ENCODE measurements at regions not wholly inside any gene's neighbourhood (a gene's known extent, or its start where the extent isn't known, plus 50 kb on each side); places are given as distances from the start of the nearest gene placed in this dataset.
"Not testable (repeated sequence)": the region's sequence is repeated elsewhere in the genome, so short reads cannot be mapped to it uniquely, and the experiment has no call there.

GRCh38 chr22:48765595-48765994 lies 1062.1 kb downstream of the BRD1 start:
- no peak overlapping the region for H3K4me3 ChIP-seq (ENCODE audit: low read length)
- H3K4me1 ChIP-seq (ENCODE audit: insufficient read depth, low read length): no peaks in the 10 kb centered on the region
- peaks cover 14% of the 10 kb centered on the region for H3K9me3 ChIP-seq (ENCODE audit: low read depth, low read length)
- H3K27me3 ChIP-seq (ENCODE audit: insufficient read depth, low read length): no peaks in the 10 kb centered on the region

- H3K27me3 ChIP-seq (ENCODE audit: insufficient read depth, low read length): no peaks in the 10 kb centered on the region
- no peaks in the 10 kb centered on the region for H3K4me1 ChIP-seq (ENCODE audit: insufficient read depth, low read length)
- H3K4me3 ChIP-seq (ENCODE audit: low read length): no peak overlapping the region
- H3K9me3 ChIP-seq (ENCODE audit: low read depth, low read length): no peaks in the 10 kb centered on the region
These were observed 1066.1 kb downstream of the BRD1 start for GRCh38 chr22:48761546-48761945.

GRCh38 chr22:48760481-48761390 lies 1066.9 kb downstream of the BRD1 start:
- H3K27me3 ChIP-seq (ENCODE audit: insufficient read depth, low read length): no peaks in the 10 kb centered on the region
- H3K4me1 ChIP-seq (ENCODE audit: insufficient read depth, low read length): no peaks in the 10 kb centered on the region

GRCh38 chr22:48758881-48759875 lies 1068.5 kb downstream of the BRD1 start:
- Histone ChIP-seq H3K9me3 (ENCODE audit: low read depth, low read length) (no peaks in the 10 kb centered on the region), H3K27me3 (ENCODE audit: insufficient read depth, low read length) (no peaks in the 10 kb centered on the region), H3K4me1 (ENCODE audit: insufficient read depth, low read length) (no peaks in the 10 kb centered on the region), H3K4me3 (ENCODE audit: low read length) (no peak overlapping the region)

More at GRCh38 chr22:48760481-48761390, 1066.9 kb downstream of the BRD1 start:
- H3K4me3 ChIP-seq (ENCODE audit: low read length): no peak overlapping the region
- no peaks in the 10 kb centered on the region for H3K9me3 ChIP-seq (ENCODE audit: low read depth, low read length)

- no peaks in the 10 kb centered on the region for H3K9me3 ChIP-seq (ENCODE audit: low read depth, low read length)
- H3K27me3 ChIP-seq (ENCODE audit: insufficient read depth, low read length): no peaks in the 10 kb centered on the region
- H3K4me1 ChIP-seq (ENCODE audit: insufficient read depth, low read length): no peaks in the 10 kb centered on the region
- H3K4me3 ChIP-seq (ENCODE audit: low read length): no peak overlapping the region
These were observed 1069.6 kb downstream of the BRD1 start for GRCh38 chr22:48757985-48758561.

- Histone ChIP-seq H3K4me1 (ENCODE audit: insufficient read depth, low read length) (no peaks in the 10 kb centered on the region), H3K4me3 (ENCODE audit: low read length) (no peak overlapping the region), H3K9me3 (ENCODE audit: low read depth, low read length) (no peaks in the 10 kb centered on the region), H3K27me3 (ENCODE audit: insufficient read depth, low read length) (no peaks in the 10 kb centered on the region)
These were observed 1070.1 kb downstream of the BRD1 start for GRCh38 chr22:48757581-48757980.

GRCh38 chr22:48757135-48757534 lies 1070.5 kb downstream of the BRD1 start:
- H3K27me3 ChIP-seq (ENCODE audit: insufficient read depth, low read length); H3K4me3 ChIP-seq (ENCODE audit: low read length); H3K9me3 ChIP-seq (ENCODE audit: low read depth, low read length); H3K4me1 ChIP-seq (ENCODE audit: insufficient read depth, low read length): not testable (repeated sequence)

GRCh38 chr22:48756146-48757111 lies 1071.2 kb downstream of the BRD1 start:
- H3K4me3 ChIP-seq (ENCODE audit: low read length): no peak overlapping the region
- no peaks in the 10 kb centered on the region for H3K4me1 ChIP-seq (ENCODE audit: insufficient read depth, low read length)
- H3K9me3 ChIP-seq (ENCODE audit: low read depth, low read length): no peaks in the 10 kb centered on the region
- H3K27me3 ChIP-seq (ENCODE audit: insufficient read depth, low read length): no peaks in the 10 kb centered on the region

GRCh38 chr22:48755059-48755949 lies 1072.4 kb downstream of the BRD1 start:
- no peak overlapping the region for H3K4me3 ChIP-seq (ENCODE audit: low read length)

GRCh38 chr22:48754611-48755058 lies 1073.0 kb downstream of the BRD1 start:
- no peaks in the 10 kb centered on the region for H3K27me3 ChIP-seq (ENCODE audit: insufficient read depth, low read length)
- H3K4me3 ChIP-seq (ENCODE audit: low read length): no peak overlapping the region
- no peaks in the 10 kb centered on the region for H3K9me3 ChIP-seq (ENCODE audit: low read depth, low read length)
- H3K4me1 ChIP-seq (ENCODE audit: insufficient read depth, low read length): no peaks in the 10 kb centered on the region

More at GRCh38 chr22:48755059-48755949, 1072.4 kb downstream of the BRD1 start:
- no peaks in the 10 kb centered on the region for H3K4me1 ChIP-seq (ENCODE audit: insufficient read depth, low read length)
- H3K27me3 ChIP-seq (ENCODE audit: insufficient read depth, low read length): no peaks in the 10 kb centered on the region
- H3K9me3 ChIP-seq (ENCODE audit: low read depth, low read length): no peaks in the 10 kb centered on the region

- H3K9me3 ChIP-seq (ENCODE audit: low read depth, low read length): no peaks in the 10 kb centered on the region
- H3K27me3 ChIP-seq (ENCODE audit: insufficient read depth, low read length): no peaks in the 10 kb centered on the region
- H3K4me1 ChIP-seq (ENCODE audit: insufficient read depth, low read length): no peaks in the 10 kb centered on the region
- H3K4me3 ChIP-seq (ENCODE audit: low read length): no peak overlapping the region
These were observed 1073.7 kb downstream of the BRD1 start for GRCh38 chr22:48753752-48754517.

- no peak overlapping the region for H3K4me3 ChIP-seq (ENCODE audit: low read length)
- H3K27me3 ChIP-seq (ENCODE audit: insufficient read depth, low read length): no peaks in the 10 kb centered on the region
- no peaks in the 10 kb centered on the region for H3K9me3 ChIP-seq (ENCODE audit: low read depth, low read length)
- H3K4me1 ChIP-seq (ENCODE audit: insufficient read depth, low read length): no peaks in the 10 kb centered on the region
These were observed 1074.3 kb downstream of the BRD1 start for GRCh38 chr22:48753381-48753730.

Data from mononuclear cell (primary cell).